Brain pericyte (primary cell): ENCODE measurements at regions not wholly inside any gene's neighbourhood (a gene's known extent, or its start where the extent isn't known, plus 50 kb on each side); places are given as distances from the start of the nearest gene placed in this dataset.
"Not testable (repeated sequence)": the region's sequence is repeated elsewhere in the genome, so short reads cannot be mapped to it uniquely, and the experiment has no call there.

Experiments
- DNase-seq: peaks from one replicate; pipeline ENCODE4 v3.0.0-alpha.2; 2012; ENCODE audit warnings: low read depth, low spot score

- no peak for DNase-seq
These were observed 1238.9 kb downstream of the UQCRFS1 start for GRCh38 chr19:27974082-27974513.

- no peak for DNase-seq
These were observed 1240.5 kb downstream of the UQCRFS1 start for GRCh38 chr19:27972291-27973040.

DNA sequence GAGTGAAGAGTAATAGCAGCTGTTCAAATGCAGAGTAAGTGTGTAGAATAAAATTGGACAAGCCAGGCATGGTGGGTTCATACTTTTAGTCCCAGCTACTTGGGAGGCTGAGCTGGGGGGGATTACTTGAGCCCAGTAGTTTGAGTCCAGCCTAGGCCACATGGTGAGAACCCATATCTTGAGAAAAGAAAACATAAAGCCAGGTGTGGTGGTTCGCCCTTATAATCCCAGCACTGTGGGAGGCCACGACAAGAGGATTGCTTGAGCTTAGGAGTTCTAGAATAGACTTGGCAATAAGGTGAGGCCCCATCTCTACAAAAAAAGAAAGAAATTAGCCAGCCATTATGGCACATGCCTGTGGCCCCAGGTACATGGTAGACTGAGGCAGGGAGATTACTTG lies 1241.1 kb downstream of the UQCRFS1 start:
- no peak for DNase-seq

- DNase-seq: no peak
These were observed 1241.9 kb downstream of the UQCRFS1 start for GRCh38 chr19:27971071-27971470.

DNA sequence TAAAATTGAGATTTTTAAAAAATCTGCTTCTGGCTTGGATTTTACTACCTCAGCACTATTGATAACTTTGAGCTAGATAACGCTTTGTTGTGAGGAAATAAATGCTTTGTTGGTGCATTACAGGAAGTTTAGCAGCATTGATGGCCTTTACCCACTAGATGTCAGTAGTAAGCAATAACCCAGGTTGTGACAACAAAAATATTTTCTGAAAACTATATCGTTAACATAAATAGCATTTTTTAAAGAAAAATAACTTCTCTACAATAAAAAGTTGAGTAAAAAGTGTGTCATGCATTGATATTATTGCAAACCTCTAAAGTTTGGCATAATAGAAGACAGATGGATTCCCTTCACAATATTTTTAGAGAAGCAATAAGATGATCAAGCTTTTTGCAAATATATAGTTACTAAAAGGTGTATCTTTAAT lies 1246.5 kb downstream of the UQCRFS1 start:
- DNase-seq: no peak

DNA sequence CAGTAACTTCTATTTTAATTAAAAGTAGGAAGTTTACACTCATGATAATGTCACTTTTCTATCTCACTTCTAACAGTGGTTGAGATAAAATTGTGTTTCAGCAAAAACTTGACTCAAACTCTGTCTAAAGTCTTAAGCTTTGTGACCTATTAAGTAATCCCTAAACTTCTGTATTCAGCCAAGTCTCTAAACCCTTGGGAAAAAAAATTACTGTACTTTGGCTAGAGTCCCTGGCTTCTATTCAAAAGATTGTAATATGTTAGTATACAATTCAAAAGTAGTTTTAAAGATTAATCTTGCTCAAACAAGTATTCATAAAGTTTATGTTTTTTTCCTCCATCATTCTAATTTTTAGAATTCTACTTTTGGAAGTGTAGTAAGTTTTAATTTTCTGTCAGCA lies 1248.8 kb downstream of the UQCRFS1 start:
- DNase-seq: no peak

- DNase-seq: no peak
These were observed 1250.7 kb downstream of the UQCRFS1 start for GRCh38 chr19:27962264-27962663.

GRCh38 chr19:27955485-27956480 lies 1257.2 kb downstream of the UQCRFS1 start:
- DNase-seq: no peak

- DNase-seq: not testable (repeated sequence)
These were observed 1270.3 kb downstream of the UQCRFS1 start for GRCh38 chr19:27942607-27943006.

DNA sequence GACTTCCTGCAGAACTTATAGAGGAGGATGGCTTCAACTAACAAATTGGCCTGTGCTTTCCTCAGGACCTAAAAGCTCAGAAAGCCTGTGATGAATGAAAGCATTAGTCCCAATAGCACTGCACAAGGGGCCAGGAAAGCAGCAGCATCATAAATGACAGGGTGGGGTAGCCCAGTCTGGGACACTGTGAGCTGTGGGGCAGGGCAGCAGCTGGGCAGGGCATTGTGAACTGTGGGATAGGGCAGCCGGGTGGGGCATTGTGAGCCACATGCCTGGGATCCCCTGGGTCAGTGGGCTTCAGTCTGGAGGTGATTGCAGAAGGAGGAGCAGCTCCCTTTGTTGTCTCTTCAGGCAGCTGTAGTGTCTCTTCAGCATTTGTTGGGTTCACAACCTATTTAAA lies 1276.8 kb downstream of the UQCRFS1 start:
- no peak for DNase-seq

DNA sequence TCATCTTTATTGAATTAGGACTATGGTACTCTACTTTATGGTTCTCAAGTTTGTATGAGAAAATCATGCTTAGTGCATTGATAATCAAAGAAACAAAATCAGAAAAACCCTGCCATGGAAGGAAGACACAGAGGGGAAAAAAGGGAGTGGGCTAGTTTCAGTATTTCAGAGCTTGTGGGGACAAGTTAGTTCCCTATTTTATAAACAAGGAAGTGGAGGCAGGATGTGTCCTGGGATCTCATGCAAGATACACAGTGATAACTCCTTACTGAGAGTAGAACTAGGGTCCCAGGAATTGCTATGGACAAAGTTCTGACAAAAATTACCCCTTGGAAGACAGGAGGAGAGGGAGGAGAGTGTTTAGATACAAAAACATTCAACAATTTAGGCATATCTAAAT lies 1277.3 kb downstream of the UQCRFS1 start:
- no peak for DNase-seq

- DNase-seq: no peak
These were observed 1283.6 kb downstream of the UQCRFS1 start for GRCh38 chr19:27929399-27929798.

DNA sequence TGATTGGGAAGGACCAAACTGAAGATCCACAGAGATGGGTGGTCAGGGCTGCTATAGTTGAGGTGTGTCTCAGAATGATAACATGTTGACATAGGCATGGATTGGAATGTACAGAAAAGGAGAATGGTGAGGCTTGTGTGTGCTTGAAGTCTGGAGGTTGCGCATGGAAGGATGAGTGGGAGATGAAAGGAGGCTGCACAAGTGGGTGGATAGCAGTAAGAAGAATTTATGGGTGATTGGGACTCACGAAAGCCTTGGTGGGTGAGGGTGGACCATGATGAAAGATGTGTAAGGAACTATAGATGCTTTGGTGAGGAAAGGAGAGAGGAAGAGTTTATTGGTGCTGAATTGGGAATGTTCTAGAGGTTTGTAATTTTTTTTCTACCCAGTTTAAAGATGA lies 1287.7 kb downstream of the UQCRFS1 start:
- DNase-seq: no peak

DNA sequence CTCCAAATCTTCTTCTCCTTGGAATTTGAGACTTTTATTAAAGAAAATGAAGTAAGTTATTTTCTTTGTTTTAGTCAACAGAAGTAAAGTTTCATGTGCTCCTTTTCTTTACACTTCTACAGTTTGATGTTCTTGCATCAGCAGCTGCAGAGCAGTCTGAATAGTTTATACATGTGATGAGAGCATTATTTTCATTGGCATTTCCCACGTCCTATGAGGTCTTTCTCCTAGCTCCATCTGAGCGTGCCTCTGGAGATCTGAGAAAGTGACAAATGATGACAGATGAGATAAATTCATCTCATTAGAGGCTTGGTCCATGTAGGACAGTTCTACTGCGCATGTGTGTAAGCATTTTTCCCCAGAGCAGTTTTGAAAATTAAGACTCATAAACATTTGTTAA lies 1290.0 kb downstream of the UQCRFS1 start:
- no peak for DNase-seq

DNA sequence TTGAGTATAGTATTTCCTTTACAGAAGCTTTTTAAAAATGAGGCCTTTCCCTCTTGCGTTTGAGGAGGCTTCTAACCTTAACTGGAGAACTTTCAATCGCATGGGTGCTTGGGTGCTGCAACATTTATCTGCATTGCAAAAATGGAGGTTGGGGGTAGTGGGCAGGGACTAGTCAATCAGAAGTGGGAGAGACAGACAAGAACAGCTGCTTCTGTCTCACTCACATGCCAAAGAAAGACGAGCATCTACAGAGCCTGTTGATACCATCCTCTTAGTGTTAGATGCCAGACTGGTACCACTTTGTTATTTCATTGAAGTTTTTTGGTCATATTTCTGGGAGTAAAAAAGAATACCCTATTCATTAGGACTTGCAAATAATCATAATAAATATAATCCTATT lies 1292.2 kb downstream of the UQCRFS1 start:
- DNase-seq: no peak

DNA sequence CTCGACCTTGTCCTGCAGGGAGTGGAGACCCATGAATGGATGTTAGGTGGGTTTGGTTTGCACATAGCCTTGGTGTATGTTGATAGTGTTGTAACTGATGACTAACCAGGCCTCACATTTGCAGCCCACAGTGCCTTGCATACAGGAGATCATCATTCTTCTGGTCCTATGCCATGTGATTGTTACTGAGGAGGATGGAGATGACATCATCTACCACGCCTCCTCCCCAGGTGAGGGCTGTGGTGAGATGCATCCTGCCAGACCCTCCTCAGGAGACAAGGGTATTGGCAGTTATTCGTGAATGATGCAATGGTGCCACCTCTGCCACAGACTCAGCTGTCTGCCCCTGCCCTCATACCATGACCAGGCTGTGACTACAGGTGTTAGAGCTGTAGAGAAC lies 1294.1 kb downstream of the UQCRFS1 start:
- DNase-seq: no peak

- DNase-seq: no peak
These were observed 1301.6 kb downstream of the UQCRFS1 start for GRCh38 chr19:27911122-27911898.

DNA sequence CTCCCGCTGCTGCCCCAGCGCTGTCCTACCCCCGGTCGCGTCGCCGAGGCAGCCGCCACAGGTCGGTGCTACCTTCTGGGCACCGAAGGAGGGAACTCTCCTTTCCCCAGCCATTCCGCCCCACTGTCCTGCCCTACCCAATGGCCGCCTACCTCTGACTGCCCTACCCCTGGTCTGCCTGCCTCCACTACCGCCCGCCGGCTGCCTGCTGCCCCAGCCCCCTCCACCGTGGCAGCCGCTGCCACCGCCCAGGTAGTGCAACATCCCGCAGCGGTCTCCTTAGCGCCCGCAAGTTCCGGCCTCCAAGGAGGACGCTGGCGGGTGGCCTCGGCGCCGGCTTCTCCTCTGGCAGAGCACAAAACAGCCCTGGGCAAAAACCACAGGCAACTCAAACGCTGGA lies 1303.1 kb downstream of the UQCRFS1 start:
- DNase-seq: no peak

- DNase-seq: no peak
These were observed 1303.6 kb downstream of the UQCRFS1 start for GRCh38 chr19:27909185-27909840.

GRCh38 chr19:27906081-27906480 lies 1306.9 kb downstream of the UQCRFS1 start:
- no peak for DNase-seq

GRCh38 chr19:27905074-27905473 lies 1307.9 kb downstream of the UQCRFS1 start:
- DNase-seq: no peak
